ENCODE measurements at regions not wholly inside any gene's neighbourhood (a gene's known extent, or its start where the extent isn't known, plus 50 kb on each side); places are given as distances from the start of the nearest gene placed in this dataset.

DNA sequence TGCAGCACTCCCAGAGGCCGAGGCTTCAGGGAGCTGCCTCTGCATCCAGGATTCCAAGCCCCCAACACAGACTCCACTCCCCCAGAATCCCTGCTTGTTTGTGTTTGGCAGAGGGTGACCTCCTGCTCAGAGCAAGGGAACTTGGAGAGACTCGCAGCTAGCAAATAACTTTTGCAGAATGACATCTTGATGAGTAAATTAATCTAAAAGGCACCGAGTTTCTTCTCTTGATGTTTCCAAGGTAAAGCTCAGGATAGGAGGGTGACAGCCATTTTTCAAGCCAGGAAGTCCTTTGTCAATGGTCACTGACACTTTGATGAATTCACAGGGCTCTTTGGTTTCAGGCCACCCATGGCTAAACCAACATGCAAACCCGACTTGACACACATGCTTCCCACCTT, 523.0 kb downstream of the NTRK3 start:
- Histone ChIP-seq H3K9me2 (ENCODE audit: insufficient read depth, low read length) (no peaks in the 10 kb centered on the region), H4K20me1 (ENCODE audit: insufficient read depth) (no peaks in the 10 kb centered on the region), H3K27ac (ENCODE audit: low read length) (no peak overlapping the region), H3K36me3 (ENCODE audit: insufficient read depth, low read length) (no peaks in the 10 kb centered on the region), H3K9me3 (ENCODE audit: low read length) (no peaks in the 10 kb centered on the region), H2AFZ (ENCODE audit: low read depth, low read length) (no peak overlapping the region), H3F3A (ENCODE audit: insufficient read depth, low read length, poor library complexity, severe bottlenecking) (no peaks in the 10 kb centered on the region), H3K79me2 (replicated peaks; ENCODE audit: insufficient read depth, low read length) (no peaks in the 10 kb centered on the region), H3K4me2 (ENCODE audit: low read length) (no peak overlapping the region), H3K4me3 (ENCODE audit: low read length) (no peak overlapping the region), H3K9ac (ENCODE audit: low read length) (no peak overlapping the region), H3K27me3 (ENCODE audit: insufficient read depth, low read depth, low read length) (no peaks in the 10 kb centered on the region)
- TF ChIP-seq, protein P1, sequence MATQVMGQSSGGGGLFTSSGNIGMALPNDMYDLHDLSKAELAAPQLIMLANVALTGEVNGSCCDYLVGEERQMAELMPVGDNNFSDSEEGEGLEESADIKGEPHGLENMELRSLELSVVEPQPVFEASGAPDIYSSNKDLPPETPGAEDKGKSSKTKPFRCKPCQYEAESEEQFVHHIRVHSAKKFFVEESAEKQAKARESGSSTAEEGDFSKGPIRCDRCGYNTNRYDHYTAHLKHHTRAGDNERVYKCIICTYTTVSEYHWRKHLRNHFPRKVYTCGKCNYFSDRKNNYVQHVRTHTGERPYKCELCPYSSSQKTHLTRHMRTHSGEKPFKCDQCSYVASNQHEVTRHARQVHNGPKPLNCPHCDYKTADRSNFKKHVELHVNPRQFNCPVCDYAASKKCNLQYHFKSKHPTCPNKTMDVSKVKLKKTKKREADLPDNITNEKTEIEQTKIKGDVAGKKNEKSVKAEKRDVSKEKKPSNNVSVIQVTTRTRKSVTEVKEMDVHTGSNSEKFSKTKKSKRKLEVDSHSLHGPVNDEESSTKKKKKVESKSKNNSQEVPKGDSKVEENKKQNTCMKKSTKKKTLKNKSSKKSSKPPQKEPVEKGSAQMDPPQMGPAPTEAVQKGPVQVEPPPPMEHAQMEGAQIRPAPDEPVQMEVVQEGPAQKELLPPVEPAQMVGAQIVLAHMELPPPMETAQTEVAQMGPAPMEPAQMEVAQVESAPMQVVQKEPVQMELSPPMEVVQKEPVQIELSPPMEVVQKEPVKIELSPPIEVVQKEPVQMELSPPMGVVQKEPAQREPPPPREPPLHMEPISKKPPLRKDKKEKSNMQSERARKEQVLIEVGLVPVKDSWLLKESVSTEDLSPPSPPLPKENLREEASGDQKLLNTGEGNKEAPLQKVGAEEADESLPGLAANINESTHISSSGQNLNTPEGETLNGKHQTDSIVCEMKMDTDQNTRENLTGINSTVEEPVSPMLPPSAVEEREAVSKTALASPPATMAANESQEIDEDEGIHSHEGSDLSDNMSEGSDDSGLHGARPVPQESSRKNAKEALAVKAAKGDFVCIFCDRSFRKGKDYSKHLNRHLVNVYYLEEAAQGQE (IDR thresholded peaks at IDR 0.05; ENCODE audit: borderline replicate concordance): no peak
- TF ChIP-seq TAF1 (IDR thresholded peaks at IDR 0.05; ENCODE audit: low read depth): no peak

DNA sequence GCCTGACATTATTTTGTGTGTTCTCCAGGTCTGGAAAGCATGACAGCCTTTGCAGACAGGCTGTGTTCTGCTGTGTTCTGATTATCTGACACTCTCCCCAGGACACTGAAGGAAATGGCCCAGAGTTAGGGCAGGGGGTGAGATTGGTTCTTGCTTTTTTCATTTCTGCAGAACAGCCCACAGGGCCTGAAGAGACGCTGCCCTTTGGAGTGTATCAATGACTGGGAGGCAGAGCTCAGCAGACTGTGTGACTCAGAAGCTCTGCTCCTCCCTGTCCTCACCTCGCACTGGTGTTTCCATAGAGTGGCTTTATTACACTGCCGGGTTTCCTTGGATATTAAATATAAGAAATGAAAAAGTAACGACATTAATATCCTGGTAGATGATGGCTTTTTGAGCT, 523.6 kb downstream of the NTRK3 start:
- no peak overlapping the region for H2AFZ ChIP-seq (ENCODE audit: low read depth, low read length)
- TF ChIP-seq EZH2 (IDR thresholded peaks at IDR 0.05; ENCODE audit: borderline replicate concordance, insufficient read depth, low read length, poor library complexity, severe bottlenecking) (no peak), POLR2AphosphoS5 (IDR thresholded peaks at IDR 0.05) (no peak), RAD21 (conservative IDR thresholded peaks at IDR 0.05) (no peak), EP300 (conservative IDR thresholded peaks at IDR 0.05; ENCODE audit: poor library complexity, severe bottlenecking) (no peak), MXI1 (conservative IDR thresholded peaks at IDR 0.05; ENCODE audit: poor library complexity, severe bottlenecking) (no peak), SMC3 (conservative IDR thresholded peaks at IDR 0.05; ENCODE audit: poor library complexity) (no peak), TAF1 (IDR thresholded peaks at IDR 0.05; ENCODE audit: low read depth) (no peak)
- TF ChIP-seq, protein P2, sequence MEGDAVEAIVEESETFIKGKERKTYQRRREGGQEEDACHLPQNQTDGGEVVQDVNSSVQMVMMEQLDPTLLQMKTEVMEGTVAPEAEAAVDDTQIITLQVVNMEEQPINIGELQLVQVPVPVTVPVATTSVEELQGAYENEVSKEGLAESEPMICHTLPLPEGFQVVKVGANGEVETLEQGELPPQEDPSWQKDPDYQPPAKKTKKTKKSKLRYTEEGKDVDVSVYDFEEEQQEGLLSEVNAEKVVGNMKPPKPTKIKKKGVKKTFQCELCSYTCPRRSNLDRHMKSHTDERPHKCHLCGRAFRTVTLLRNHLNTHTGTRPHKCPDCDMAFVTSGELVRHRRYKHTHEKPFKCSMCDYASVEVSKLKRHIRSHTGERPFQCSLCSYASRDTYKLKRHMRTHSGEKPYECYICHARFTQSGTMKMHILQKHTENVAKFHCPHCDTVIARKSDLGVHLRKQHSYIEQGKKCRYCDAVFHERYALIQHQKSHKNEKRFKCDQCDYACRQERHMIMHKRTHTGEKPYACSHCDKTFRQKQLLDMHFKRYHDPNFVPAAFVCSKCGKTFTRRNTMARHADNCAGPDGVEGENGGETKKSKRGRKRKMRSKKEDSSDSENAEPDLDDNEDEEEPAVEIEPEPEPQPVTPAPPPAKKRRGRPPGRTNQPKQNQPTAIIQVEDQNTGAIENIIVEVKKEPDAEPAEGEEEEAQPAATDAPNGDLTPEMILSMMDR (IDR thresholded peaks at IDR 0.05; ENCODE audit: poor library complexity, severe bottlenecking): no peak
- TF ChIP-seq, protein P1 (IDR thresholded peaks at IDR 0.05; ENCODE audit: borderline replicate concordance): no peak
- H3K9me3 ChIP-seq (ENCODE audit: low read length): no peaks in the 10 kb centered on the region
- no peak overlapping the region for H3K4me2 ChIP-seq (ENCODE audit: low read length)
- no peaks in the 10 kb centered on the region for H3K27me3 ChIP-seq (ENCODE audit: insufficient read depth, low read depth, low read length)
- H3K9ac ChIP-seq (ENCODE audit: low read length): no peak overlapping the region
- H3K27ac ChIP-seq (ENCODE audit: low read length): no peak overlapping the region
- H4K20me1 ChIP-seq (ENCODE audit: insufficient read depth): no peaks in the 10 kb centered on the region
- H3F3A ChIP-seq (ENCODE audit: insufficient read depth, low read length, poor library complexity, severe bottlenecking): no peaks in the 10 kb centered on the region
- H3K4me3 ChIP-seq (ENCODE audit: low read length): no peak overlapping the region
- H3K79me2 ChIP-seq (replicated peaks; ENCODE audit: insufficient read depth, low read length): no peaks in the 10 kb centered on the region
- H3K9me2 ChIP-seq (ENCODE audit: insufficient read depth, low read length): no peaks in the 10 kb centered on the region
- no peaks in the 10 kb centered on the region for H3K36me3 ChIP-seq (ENCODE audit: insufficient read depth, low read length)

Measured in neural cell (in vitro differentiated cells).